ENCODE measurements at regions not wholly inside any gene's neighbourhood (a gene's known extent, or its start where the extent isn't known, plus 50 kb on each side); places are given as distances from the start of the nearest gene placed in this dataset.

DNA sequence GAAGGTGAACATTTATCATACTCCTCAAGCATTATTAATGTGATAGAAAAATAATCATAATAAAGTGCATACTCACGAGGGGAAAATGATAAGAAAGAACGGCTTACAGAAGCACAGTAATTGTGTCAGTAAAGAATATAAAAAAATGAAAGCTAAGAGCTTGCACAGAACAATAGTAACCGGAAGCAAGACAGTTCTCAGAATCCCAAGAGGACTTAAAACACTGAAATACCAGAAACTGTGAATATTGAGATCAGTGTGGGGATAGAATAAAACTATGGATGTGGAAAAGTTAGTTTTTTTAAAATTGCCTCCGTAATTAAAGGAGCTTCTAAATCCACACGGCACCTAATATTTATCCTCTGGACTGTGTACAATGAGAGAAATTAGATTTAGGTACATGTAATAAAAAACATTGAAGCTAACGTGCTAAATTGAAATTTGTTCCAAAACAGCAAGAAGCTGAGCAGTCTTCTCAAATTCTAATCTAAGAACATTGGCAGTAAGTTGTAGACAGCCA is 482.7 kb downstream of the SLITRK6 start:
- H3K4me1 ChIP-seq (ENCODE audit: control insufficient read depth, insufficient read depth, low read length): no peaks in the 10 kb centered on the region
- no peak overlapping the region for H2AFZ ChIP-seq (ENCODE audit: control insufficient read depth, low read depth, low read length)
- no peaks in the 10 kb centered on the region for H3K27me3 ChIP-seq (replicated peaks in 1 of 2; ENCODE audit: control insufficient read depth in 2 of 2, insufficient read depth in 2 of 2, low read length in 1 of 2)
- no peak for FAIRE-seq
- SMC1A ChIA-PET (ENCODE audit: uncharacterized antibody, unreplicated experiment): interaction anchor here (0.6 to 1.1 kb wide), 2 partner anchors 11 to 514 kb away, joined by 3 read pairs; no protein-coding TSS in a partner anchor
- DNase-seq (ENCODE audit: low read depth, low spot score): no peak
- no peaks in the 10 kb centered on the region for H3K9me3 ChIP-seq (replicated peaks; ENCODE audit: control insufficient read depth, insufficient read depth, low read length)
- H3K9ac ChIP-seq (ENCODE audit: control insufficient read depth, insufficient read depth, low read length): no peak overlapping the region
- no peaks in the 10 kb centered on the region for H3K36me3 ChIP-seq (ENCODE audit: control insufficient read depth in 2 of 2, insufficient read depth in 2 of 2, low read length in 1 of 2)
- CTCF ChIA-PET: no interaction called here
- H3K79me2 ChIP-seq (ENCODE audit: control insufficient read depth, insufficient read depth, low read length): no peaks in the 10 kb centered on the region
- no peaks in the 10 kb centered on the region for H4K20me1 ChIP-seq (ENCODE audit: control insufficient read depth, insufficient read depth)
- 12% methylated on average over 6 of the region's 6 CpGs for WGBS (ENCODE audit: insufficient coverage, insufficient replicate concordance, low lambda C conversion rate, missing lambda C conversion rate)
- in situ Hi-C loops (cut with MboI): no loop called here
- POLR2A ChIA-PET: no interaction called here
- intact Hi-C loops (cut with micrococcal nuclease; ENCODE audit: unreplicated experiment): no loop called here
- H3K4me2 ChIP-seq (ENCODE audit: control insufficient read depth, insufficient read depth): no peak overlapping the region
- RAD21 ChIA-PET (ENCODE audit: unreplicated experiment): interaction anchor here (0.8 kb wide), 1 partner anchor 14 kb away, joined by 3 read pairs; no protein-coding TSS in a partner anchor
- H3K27ac ChIP-seq (ENCODE audit: control insufficient read depth, insufficient read depth): no peak overlapping the region
- no TSS peak for BruUV-seq (replicated peaks)
- no peak for ATAC-seq
- no peak overlapping the region for H3K4me3 ChIP-seq
- TF ChIP-seq BHLHE40 (IDR thresholded peaks at IDR 0.05; ENCODE audit: borderline replicate concordance in 1 of 2, low read depth in 2 of 2, low read length in 1 of 2) (no peak), BCL11A (IDR thresholded peaks at IDR 0.05; ENCODE audit: low read depth, low read length) (no peak), POLR2AphosphoS5 (IDR thresholded peaks at IDR 0.05; ENCODE audit: low read length) (no peak), RCOR1 (conservative IDR thresholded peaks at IDR 0.05; ENCODE audit: low read depth, low read length) (no peak), MTA2 (IDR thresholded peaks at IDR 0.05; ENCODE audit: low read depth) (no peak), PML (IDR thresholded peaks at IDR 0.05; ENCODE audit: low read length) (no peak), ZNF622 (IDR thresholded peaks at IDR 0.05) (no peak), SIX5 (IDR thresholded peaks at IDR 0.05; ENCODE audit: low read depth, low read length, severe bottlenecking) (no peak), MEF2B (IDR thresholded peaks at IDR 0.05; ENCODE audit: partially characterized antibody, poor library complexity, severe bottlenecking) (no peak), CHD1 (IDR thresholded peaks at IDR 0.05; ENCODE audit: low read depth, low read length) (no peak)
- TF ChIP-seq, protein P1, sequence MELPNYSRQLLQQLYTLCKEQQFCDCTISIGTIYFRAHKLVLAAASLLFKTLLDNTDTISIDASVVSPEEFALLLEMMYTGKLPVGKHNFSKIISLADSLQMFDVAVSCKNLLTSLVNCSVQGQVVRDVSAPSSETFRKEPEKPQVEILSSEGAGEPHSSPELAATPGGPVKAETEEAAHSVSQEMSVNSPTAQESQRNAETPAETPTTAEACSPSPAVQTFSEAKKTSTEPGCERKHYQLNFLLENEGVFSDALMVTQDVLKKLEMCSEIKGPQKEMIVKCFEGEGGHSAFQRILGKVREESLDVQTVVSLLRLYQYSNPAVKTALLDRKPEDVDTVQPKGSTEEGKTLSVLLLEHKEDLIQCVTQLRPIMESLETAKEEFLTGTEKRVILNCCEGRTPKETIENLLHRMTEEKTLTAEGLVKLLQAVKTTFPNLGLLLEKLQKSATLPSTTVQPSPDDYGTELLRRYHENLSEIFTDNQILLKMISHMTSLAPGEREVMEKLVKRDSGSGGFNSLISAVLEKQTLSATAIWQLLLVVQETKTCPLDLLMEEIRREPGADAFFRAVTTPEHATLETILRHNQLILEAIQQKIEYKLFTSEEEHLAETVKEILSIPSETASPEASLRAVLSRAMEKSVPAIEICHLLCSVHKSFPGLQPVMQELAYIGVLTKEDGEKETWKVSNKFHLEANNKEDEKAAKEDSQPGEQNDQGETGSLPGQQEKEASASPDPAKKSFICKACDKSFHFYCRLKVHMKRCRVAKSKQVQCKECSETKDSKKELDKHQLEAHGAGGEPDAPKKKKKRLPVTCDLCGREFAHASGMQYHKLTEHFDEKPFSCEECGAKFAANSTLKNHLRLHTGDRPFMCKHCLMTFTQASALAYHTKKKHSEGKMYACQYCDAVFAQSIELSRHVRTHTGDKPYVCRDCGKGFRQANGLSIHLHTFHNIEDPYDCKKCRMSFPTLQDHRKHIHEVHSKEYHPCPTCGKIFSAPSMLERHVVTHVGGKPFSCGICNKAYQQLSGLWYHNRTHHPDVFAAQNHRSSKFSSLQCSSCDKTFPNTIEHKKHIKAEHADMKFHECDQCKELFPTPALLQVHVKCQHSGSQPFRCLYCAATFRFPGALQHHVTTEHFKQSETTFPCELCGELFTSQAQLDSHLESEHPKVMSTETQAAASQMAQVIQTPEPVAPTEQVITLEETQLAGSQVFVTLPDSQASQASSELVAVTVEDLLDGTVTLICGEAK (IDR thresholded peaks at IDR 0.05; ENCODE audit: borderline replicate concordance): no peak
- TF ChIP-seq, protein P2, sequence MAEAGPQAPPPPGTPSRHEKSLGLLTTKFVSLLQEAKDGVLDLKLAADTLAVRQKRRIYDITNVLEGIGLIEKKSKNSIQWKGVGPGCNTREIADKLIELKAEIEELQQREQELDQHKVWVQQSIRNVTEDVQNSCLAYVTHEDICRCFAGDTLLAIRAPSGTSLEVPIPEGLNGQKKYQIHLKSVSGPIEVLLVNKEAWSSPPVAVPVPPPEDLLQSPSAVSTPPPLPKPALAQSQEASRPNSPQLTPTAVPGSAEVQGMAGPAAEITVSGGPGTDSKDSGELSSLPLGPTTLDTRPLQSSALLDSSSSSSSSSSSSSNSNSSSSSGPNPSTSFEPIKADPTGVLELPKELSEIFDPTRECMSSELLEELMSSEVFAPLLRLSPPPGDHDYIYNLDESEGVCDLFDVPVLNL (IDR thresholded peaks at IDR 0.05; ENCODE audit: low read depth, low read length): no peak
- TF ChIP-seq, protein P3, sequence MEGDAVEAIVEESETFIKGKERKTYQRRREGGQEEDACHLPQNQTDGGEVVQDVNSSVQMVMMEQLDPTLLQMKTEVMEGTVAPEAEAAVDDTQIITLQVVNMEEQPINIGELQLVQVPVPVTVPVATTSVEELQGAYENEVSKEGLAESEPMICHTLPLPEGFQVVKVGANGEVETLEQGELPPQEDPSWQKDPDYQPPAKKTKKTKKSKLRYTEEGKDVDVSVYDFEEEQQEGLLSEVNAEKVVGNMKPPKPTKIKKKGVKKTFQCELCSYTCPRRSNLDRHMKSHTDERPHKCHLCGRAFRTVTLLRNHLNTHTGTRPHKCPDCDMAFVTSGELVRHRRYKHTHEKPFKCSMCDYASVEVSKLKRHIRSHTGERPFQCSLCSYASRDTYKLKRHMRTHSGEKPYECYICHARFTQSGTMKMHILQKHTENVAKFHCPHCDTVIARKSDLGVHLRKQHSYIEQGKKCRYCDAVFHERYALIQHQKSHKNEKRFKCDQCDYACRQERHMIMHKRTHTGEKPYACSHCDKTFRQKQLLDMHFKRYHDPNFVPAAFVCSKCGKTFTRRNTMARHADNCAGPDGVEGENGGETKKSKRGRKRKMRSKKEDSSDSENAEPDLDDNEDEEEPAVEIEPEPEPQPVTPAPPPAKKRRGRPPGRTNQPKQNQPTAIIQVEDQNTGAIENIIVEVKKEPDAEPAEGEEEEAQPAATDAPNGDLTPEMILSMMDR (IDR thresholded peaks at IDR 0.05 in 2 of 3, conservative IDR thresholded peaks at IDR 0.05 in 1 of 3; ENCODE audit: control insufficient read depth in 2 of 3, extremely low read depth in 1 of 3, insufficient read depth in 1 of 3, low read depth in 3 of 3, low read length in 3 of 3): no peak
- TF ChIP-seq, protein P4, sequence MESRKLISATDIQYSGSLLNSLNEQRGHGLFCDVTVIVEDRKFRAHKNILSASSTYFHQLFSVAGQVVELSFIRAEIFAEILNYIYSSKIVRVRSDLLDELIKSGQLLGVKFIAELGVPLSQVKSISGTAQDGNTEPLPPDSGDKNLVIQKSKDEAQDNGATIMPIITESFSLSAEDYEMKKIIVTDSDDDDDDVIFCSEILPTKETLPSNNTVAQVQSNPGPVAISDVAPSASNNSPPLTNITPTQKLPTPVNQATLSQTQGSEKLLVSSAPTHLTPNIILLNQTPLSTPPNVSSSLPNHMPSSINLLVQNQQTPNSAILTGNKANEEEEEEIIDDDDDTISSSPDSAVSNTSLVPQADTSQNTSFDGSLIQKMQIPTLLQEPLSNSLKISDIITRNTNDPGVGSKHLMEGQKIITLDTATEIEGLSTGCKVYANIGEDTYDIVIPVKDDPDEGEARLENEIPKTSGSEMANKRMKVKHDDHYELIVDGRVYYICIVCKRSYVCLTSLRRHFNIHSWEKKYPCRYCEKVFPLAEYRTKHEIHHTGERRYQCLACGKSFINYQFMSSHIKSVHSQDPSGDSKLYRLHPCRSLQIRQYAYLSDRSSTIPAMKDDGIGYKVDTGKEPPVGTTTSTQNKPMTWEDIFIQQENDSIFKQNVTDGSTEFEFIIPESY (IDR thresholded peaks at IDR 0.05): no peak
